NCI-H510A (cell line): ENCODE measurements at regions not wholly inside any gene's neighbourhood (a gene's known extent, or its start where the extent isn't known, plus 50 kb on each side); places are given as distances from the start of the nearest gene placed in this dataset.
"Not testable (repeated sequence)": the region's sequence is repeated elsewhere in the genome, so short reads cannot be mapped to it uniquely, and the experiment has no call there.

Source experiments
- DNase-seq: peaks from one replicate; lab custom pipeline; 2025; lab: John Stamatoyannopoulos, UW

DNA sequence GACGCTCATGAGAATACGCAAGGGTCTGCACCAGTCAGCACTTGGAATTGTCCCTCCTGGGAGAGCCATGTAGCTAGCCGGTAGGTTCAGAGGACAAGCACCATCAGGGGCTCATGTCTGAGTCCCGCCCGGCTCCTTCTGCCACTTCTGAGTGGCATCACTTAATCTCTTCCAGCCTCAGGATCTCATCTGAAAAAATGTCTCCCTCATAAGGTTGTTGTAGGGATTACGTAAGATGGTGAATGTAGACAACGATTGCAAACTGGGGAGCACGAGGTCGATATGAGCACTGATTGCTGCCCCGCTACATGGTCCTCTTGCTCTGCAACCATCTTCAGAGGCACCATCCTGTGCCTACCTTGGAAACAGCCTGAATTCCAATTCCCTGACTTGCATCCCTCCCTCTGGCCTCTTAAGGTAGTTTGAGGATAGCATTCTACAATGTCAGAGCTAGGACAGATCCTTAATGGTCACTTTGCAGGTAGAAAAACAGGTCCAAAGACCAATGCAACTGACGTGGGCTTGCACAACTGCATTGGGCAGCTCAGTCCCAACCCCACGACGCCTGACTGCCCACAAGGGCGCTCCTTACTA, 115.8 kb upstream of the TMEM45B start:
- no peak for DNase-seq

- no peak for DNase-seq
Observed at GRCh38 chr11:129700701-129701100, 114.9 kb upstream of the TMEM45B start.

DNA sequence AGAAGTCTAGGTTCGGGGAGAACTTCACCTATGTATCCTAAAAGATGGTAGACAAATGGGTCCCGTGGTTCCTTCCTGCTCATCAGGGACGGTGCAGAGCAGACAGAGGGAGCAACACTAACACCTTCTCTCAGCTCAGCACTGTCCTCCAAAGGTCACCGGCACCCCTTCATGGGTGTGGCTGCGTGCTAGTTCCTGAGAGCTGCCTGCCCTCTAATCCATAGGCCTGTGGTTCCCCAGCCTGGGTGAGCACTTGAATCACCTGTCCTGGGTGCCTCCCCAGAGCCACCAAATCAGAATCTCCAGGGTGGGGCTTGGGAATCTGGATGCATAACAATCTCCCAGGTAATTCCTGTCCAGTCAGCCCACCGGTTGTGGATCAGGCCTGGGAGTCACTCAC, 113.9 kb upstream of the TMEM45B start:
- no peak for DNase-seq

GRCh38 chr11:129702410-129703398, 112.9 kb upstream of the TMEM45B start:
- no peak for DNase-seq

DNA sequence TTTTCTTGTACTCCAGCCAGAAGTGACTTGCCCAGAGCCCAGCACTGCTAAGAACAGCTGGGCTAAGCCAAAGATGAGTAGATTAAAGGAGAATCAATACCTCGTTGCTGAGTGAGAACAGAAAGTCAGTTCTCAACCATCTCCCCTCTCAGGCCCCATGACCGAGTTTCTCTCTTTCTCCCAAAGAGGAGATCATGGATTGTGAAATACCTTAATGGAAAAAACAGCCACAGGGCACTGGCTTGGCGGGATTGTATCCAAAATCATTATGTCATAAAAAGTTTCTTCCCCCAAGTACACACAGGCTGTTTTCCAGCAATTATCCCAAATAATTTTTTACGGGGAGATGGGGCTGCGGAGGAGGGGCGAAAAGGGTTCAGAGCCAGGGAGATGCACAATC, 111.8 kb upstream of the TMEM45B start:
- DNase-seq, result no peak

- no peak for DNase-seq
Observed at GRCh38 chr11:129704831-129705230, 110.8 kb upstream of the TMEM45B start.

- DNase-seq, result no peak
Observed at GRCh38 chr11:129705341-129705740, 110.3 kb upstream of the TMEM45B start.

DNA sequence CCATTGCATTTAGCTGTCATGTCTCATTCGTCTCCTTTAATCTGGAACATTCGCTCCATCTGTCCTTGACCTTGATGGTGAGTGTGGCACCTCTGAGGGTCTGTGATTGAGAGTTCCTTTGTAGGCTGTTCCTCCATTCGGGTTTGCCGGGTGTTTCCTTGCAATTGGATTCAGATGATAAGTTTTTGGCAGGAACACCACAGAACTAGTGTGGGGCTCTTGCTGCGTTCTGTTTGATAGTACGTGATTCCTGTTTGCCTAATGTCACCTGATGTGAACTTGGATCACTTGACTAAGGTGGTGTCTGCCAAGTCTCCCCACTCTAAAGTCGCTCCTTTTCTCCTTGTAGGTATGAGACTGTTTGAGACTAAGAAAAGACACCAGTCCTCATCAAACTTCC, 109.7 kb upstream of the TMEM45B start:
- no peak for DNase-seq

- DNase-seq, result no peak
Observed at GRCh38 chr11:129709801-129710398, 105.7 kb upstream of the TMEM45B start.

GRCh38 chr11:129710423-129710822, 105.2 kb upstream of the TMEM45B start:
- no peak for DNase-seq

- DNase-seq, result no peak
Observed at GRCh38 chr11:129711760-129712159, 103.9 kb upstream of the TMEM45B start.

GRCh38 chr11:129712486-129713240, 103.0 kb upstream of the TMEM45B start:
- DNase-seq, result not testable (repeated sequence)

GRCh38 chr11:129719037-129719436, 96.6 kb upstream of the TMEM45B start:
- no peak for DNase-seq

DNA sequence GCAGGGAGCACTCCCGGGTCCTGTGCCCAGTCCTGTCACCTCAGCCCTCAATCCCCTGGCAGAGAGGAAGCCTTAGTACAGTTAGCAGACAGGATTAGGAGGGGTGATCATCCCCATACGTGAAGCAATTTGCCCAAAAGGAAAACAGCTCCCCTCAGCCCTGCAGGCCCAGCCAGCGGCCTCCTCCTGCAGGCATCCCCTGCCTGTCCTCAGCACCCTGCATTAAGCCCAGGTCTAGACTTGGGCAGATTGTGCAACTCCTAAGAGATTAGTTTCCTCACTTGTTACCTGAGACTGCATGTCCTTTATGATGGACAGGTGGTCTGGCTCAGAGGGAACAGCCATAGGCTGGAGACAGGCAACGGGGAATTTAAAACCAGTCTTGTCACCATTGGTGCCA, 95.5 kb upstream of the TMEM45B start:
- peak; percentile 71 for DNase-seq

- DNase-seq, result no peak
Observed at GRCh38 chr11:129720994-129721393, 94.7 kb upstream of the TMEM45B start.

DNA sequence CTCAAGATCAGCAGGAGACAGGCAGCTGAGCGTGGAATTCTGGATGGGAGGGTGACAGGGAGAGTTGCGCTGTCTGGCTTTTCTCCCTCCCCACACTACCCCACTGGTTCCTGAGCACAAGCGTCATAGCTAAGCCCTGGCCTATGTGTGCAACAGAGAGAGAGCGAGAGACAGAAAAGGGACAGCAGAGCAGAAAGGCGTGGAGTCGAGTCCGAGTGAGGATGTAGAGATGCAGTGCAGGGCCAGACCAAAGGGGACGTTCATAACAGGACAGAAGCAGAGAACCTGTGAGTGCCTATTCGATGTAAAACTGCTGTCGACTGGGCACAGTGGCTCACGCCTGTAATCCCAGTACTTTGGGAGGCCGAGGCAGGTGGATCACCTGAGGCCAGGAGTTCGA, 94.0 kb upstream of the TMEM45B start:
- no peak for DNase-seq

- DNase-seq, result no peak
Observed at GRCh38 chr11:129722529-129722928, 93.1 kb upstream of the TMEM45B start.

DNA sequence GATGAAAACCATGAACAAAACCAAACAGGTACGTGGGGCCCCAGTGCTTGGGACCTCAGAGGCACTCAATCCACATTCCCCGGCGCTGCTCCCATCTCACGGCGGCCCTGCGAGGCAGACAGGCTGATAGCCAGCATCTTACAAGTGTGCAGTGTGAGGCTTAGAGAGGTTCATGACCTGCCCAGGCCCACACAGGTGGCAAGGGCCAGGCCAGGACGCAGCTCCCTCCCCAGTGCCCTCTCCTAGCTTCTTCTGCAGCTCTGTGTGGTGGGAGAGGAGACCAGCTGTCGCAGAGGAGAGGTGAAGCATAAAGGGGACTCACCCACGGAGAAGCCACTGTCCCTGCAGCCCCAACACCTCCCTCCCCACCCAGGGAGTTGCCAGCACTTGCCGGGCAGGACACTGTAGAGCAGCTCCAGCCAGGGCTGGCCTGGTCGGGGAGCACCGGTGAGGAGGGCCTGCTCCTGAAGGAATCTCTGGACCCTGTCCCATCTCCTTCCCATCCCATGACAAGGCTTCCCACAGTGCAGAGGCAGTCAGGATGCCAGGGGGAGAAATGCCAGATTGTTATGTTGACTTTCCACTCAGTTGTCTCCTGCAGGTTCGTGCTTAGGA, 92.4 kb upstream of the TMEM45B start:
- no peak for DNase-seq

DNA sequence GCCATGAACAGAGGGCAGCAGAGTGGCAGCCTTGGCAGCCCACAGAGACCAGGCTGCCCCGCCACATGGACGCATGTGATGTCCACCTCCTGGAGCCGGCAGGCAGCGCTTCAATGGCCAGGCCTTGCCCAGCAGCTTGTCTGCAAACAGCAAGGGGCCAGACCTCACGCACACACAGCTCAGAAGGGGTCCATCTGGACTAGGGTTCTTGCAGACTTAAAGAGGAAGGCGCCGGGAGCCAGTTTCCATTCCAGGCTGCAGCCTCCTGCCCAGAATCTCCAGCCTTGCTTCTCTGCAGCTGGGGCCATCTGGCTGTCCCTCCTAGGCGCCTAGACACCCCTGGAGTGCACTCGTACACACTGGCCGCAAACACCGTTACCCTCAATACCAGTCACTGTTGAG, 91.9 kb upstream of the TMEM45B start:
- DNase-seq, result no peak

DNA sequence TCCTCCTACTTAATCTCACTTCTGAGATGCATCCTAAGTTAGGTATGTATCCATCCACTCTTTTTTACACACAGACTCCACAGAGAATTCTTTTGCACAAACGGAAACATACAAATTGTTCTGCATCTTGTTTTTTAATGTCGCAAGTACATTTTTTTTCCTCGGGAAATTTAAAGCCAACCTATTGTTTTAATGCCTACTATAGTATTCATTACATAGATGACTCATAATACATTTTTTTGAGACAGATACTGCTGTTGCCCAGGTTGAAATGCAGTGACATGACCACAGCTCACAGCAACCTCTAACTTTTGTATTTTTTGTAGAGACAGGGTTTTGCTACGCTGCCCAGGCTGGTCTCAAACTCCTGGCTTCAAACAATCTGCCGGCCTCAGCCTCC, 90.8 kb upstream of the TMEM45B start:
- no peak for DNase-seq

- DNase-seq, result no peak
Observed at GRCh38 chr11:129726179-129726578, 89.5 kb upstream of the TMEM45B start.

DNA sequence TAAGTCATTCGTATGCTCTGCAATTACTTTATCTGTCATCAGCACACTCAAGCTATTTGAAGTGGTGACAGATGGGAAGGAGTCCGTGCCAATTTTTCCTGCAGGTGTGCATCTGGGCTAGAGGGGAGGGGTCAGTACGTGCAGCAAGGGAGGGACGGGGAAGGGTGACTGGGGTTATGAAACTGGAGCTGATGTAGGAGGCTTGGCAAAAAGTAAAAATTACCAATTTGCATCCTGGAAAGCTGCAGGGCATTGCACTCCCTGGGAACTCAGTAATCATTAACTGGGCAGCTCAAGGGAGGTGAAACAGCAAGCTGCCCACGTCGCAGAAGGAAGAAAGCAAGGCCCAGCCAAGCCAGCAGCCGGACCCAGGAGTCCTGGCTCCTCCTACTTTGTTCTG, 87.1 kb upstream of the TMEM45B start:
- peak; percentile 79 for DNase-seq
